ENCODE measurements at regions not wholly inside any gene's neighbourhood (a gene's known extent, or its start where the extent isn't known, plus 50 kb on each side); places are given as distances from the start of the nearest gene placed in this dataset.

- DNase-seq (ENCODE audit: low spot score), result no peak
- H3F3A ChIP-seq (ENCODE audit: low read depth), result no peaks in the 10 kb centered on the region
- Mint-ChIP-seq H3K9me3 (peaks cover 15% of the 10 kb centered on the region), H3K36me3 (no peaks in the 10 kb centered on the region), H3K27ac (no peak overlapping the region), H3K4me1 (no peaks in the 10 kb centered on the region), H3K4me3 (no peak overlapping the region), H3K27me3 (ENCODE audit: insufficient read depth, low read depth) (peaks cover 8% of the 10 kb centered on the region)
- no peak overlapping the region for H3K4me3 ChIP-seq
- no peaks in the 10 kb centered on the region for H3K79me2 ChIP-seq (ENCODE audit: low read depth)
- no peaks in the 10 kb centered on the region for H3K27me3 ChIP-seq
- H3K9ac ChIP-seq, result no peak overlapping the region
- H3K9me3 ChIP-seq (ENCODE audit: low read depth), result no peaks in the 10 kb centered on the region
- no peak overlapping the region for H3K4me2 ChIP-seq
- no peak overlapping the region for H2AFZ ChIP-seq (replicated peaks)
- H4K20me1 ChIP-seq (ENCODE audit: low read depth), result no peaks in the 10 kb centered on the region
- no peaks in the 10 kb centered on the region for H3K4me1 ChIP-seq
- no peaks in the 10 kb centered on the region for H3K36me3 ChIP-seq
- no peak overlapping the region for H3K27ac ChIP-seq
- TF ChIP-seq CTCF (IDR thresholded peaks at IDR 0.05), result no peak
- TF ChIP-seq EZH2 (IDR thresholded peaks at IDR 0.05), result no peak
- no peak for TF ChIP-seq EZH2phosphoT487 (IDR thresholded peaks at IDR 0.05)
Measured at GRCh38 chr16:26838931-26839330, 227.8 kb upstream of the C16orf82 start.

- H3K4me3 Mint-ChIP-seq, result no peak overlapping the region
- peaks cover 2% of the 10 kb centered on the region for H3K27me3 Mint-ChIP-seq (ENCODE audit: insufficient read depth, low read depth)
- no peak overlapping the region for H3K27ac ChIP-seq
- H3K9me3 Mint-ChIP-seq, result peaks cover 2% of the 10 kb centered on the region
- no peak overlapping the region for H3K4me3 ChIP-seq
- no peak overlapping the region for H2AFZ ChIP-seq (replicated peaks)
- no peak for DNase-seq (ENCODE audit: low spot score)
- no peaks in the 10 kb centered on the region for H3K36me3 Mint-ChIP-seq
- H3F3A ChIP-seq (ENCODE audit: low read depth), result no peaks in the 10 kb centered on the region
- H3K9me3 ChIP-seq (ENCODE audit: low read depth), result no peaks in the 10 kb centered on the region
- H3K4me2 ChIP-seq, result no peak overlapping the region
- no peak overlapping the region for H3K27ac Mint-ChIP-seq
- no peaks in the 10 kb centered on the region for H3K4me1 ChIP-seq
- TF ChIP-seq CTCF (IDR thresholded peaks at IDR 0.05) (no peak), EZH2phosphoT487 (IDR thresholded peaks at IDR 0.05) (no peak), EZH2 (IDR thresholded peaks at IDR 0.05) (no peak)
- H3K9ac ChIP-seq, result no peak overlapping the region
- H3K36me3 ChIP-seq, result no peaks in the 10 kb centered on the region
- H3K27me3 ChIP-seq, result no peaks in the 10 kb centered on the region
- H3K4me1 Mint-ChIP-seq, result no peaks in the 10 kb centered on the region
- no peaks in the 10 kb centered on the region for H3K79me2 ChIP-seq (ENCODE audit: low read depth)
- H4K20me1 ChIP-seq (ENCODE audit: low read depth), result no peaks in the 10 kb centered on the region
Measured at GRCh38 chr16:26840691-26841090, 226.0 kb upstream of the C16orf82 start.

GRCh38 chr16:26856271-26856670 is 210.5 kb upstream of the C16orf82 start:
- H3K4me1 ChIP-seq, result no peaks in the 10 kb centered on the region
- Mint-ChIP-seq H3K36me3 (no peaks in the 10 kb centered on the region), H3K9me3 (peaks cover 14% of the 10 kb centered on the region), H3K27ac (no peak overlapping the region), H3K27me3 (ENCODE audit: insufficient read depth, low read depth) (peaks cover 7% of the 10 kb centered on the region), H3K4me1 (no peaks in the 10 kb centered on the region), H3K4me3 (no peak overlapping the region)
- H3K9me3 ChIP-seq (ENCODE audit: low read depth), result no peaks in the 10 kb centered on the region
- H3K36me3 ChIP-seq, result no peaks in the 10 kb centered on the region
- H3F3A ChIP-seq (ENCODE audit: low read depth), result no peaks in the 10 kb centered on the region
- H3K27ac ChIP-seq, result no peak overlapping the region
- DNase-seq (ENCODE audit: low spot score), result no peak
- TF ChIP-seq EZH2 (IDR thresholded peaks at IDR 0.05) (no peak), CTCF (IDR thresholded peaks at IDR 0.05) (no peak), EZH2phosphoT487 (IDR thresholded peaks at IDR 0.05) (no peak)
- no peak overlapping the region for H3K9ac ChIP-seq
- no peaks in the 10 kb centered on the region for H3K79me2 ChIP-seq (ENCODE audit: low read depth)
- no peaks in the 10 kb centered on the region for H3K27me3 ChIP-seq
- no peak overlapping the region for H3K4me3 ChIP-seq
- no peak overlapping the region for H2AFZ ChIP-seq (replicated peaks)
- H3K4me2 ChIP-seq, result no peak overlapping the region
- no peaks in the 10 kb centered on the region for H4K20me1 ChIP-seq (ENCODE audit: low read depth)
